Neuronal stem cell (in vitro differentiated cells): ENCODE measurements at regions not wholly inside any gene's neighbourhood (a gene's known extent, or its start where the extent isn't known, plus 50 kb on each side); places are given as distances from the start of the nearest gene placed in this dataset.

Experiments used
- DNase-seq: peaks from one replicate; pipeline ENCODE4 v3.0.0-alpha.2; 2013; ENCODE audit warnings: low spot score
- H2AFZ ChIP-seq: one replicate; pipeline ENCODE4 v1.6.1; 2013; ENCODE audit warnings: mild to moderate bottlenecking, low read length, inconsistent platforms
- H2AK5ac ChIP-seq: 2 replicates; pipeline ENCODE4 v1.6.1; 2013; ENCODE audit warnings: low read depth, mild to moderate bottlenecking, inconsistent platforms, low read length, moderate library complexity, mixed read lengths
- H2BK120ac ChIP-seq: 2 replicates; pipeline ENCODE4 v1.6.1; 2013; ENCODE audit warnings: low read depth, mild to moderate bottlenecking, inconsistent platforms, low read length, moderate library complexity, mixed read lengths
- H2BK12ac ChIP-seq: one replicate; pipeline ENCODE4 v1.6.1; 2013; ENCODE audit warnings: low read length, inconsistent platforms
- H2BK15ac ChIP-seq: 2 replicates; pipeline ENCODE4 v1.6.1; 2013; ENCODE audit warnings: mild to moderate bottlenecking, low read length, inconsistent platforms, mixed read lengths
- H2BK5ac ChIP-seq: one replicate; pipeline ENCODE4 v1.6.1; 2013; ENCODE audit warnings: inconsistent platforms, mild to moderate bottlenecking, low read length, moderate library complexity
- H3K14ac ChIP-seq: one replicate; pipeline ENCODE4 v1.6.1; 2013; ENCODE audit warnings: low read length, inconsistent platforms
- H3K18ac ChIP-seq: 2 replicates; pipeline ENCODE4 v1.6.1; 2013; ENCODE audit warnings: low read length, inconsistent platforms
- H3K23ac ChIP-seq: 2 replicates; pipeline ENCODE4 v1.6.1; 2013; ENCODE audit warnings: low read depth, mild to moderate bottlenecking, mixed read lengths, low read length, inconsistent platforms; ENCODE audit not compliant: poor library complexity
- H3K27ac ChIP-seq: replicated peaks from 3 replicates; pipeline ENCODE4 v1.5.1; 2013; ENCODE audit warnings: low read length, inconsistent platforms
- H3K27me3 ChIP-seq, 3 experiments: 2 replicates each; pipeline ENCODE4 v1.6.1; 2013; ENCODE audit warnings: low read length in 3 of 3, mild to moderate bottlenecking in 2 of 3, inconsistent platforms in 1 of 3, low read depth in 1 of 3, mixed read lengths in 1 of 3, moderate library complexity in 1 of 3; ENCODE audit not compliant: control insufficient read depth in 3 of 3, insufficient read depth in 3 of 3
- H3K36me3 ChIP-seq, 2 donors: replicated peaks in 1 of 2; 2 replicates each; pipeline ENCODE4 v1.6.1; 2013; ENCODE audit warnings: low read length in 2 of 2; ENCODE audit not compliant: control insufficient read depth in 2 of 2, insufficient read depth in 2 of 2
- H3K4ac ChIP-seq: 2 replicates; pipeline ENCODE4 v1.6.1; 2013; ENCODE audit warnings: inconsistent platforms, mild to moderate bottlenecking, low read length, moderate library complexity
- H3K4me1 ChIP-seq, 2 donors: 1 replicate in 1 of 2; 2 replicates in 1 of 2; pipeline ENCODE4 v1.6.1; 2013; ENCODE audit warnings: low read length in 2 of 2, low read depth in 1 of 2; ENCODE audit not compliant: control insufficient read depth in 2 of 2, insufficient read depth in 1 of 2
- H3K4me2 ChIP-seq: one replicate; pipeline ENCODE4 v1.6.1; 2013; ENCODE audit warnings: mild to moderate bottlenecking, low read length, inconsistent platforms; ENCODE audit not compliant: insufficient read depth, poor library complexity, severe bottlenecking
- H3K4me3 ChIP-seq, 2 donors: 2 replicates each; pipeline ENCODE4 v1.5.1; 2013; ENCODE audit warnings: low read length in 2 of 2, mild to moderate bottlenecking in 2 of 2, inconsistent platforms in 1 of 2, moderate library complexity in 1 of 2
- H3K79me1 ChIP-seq: one replicate; pipeline ENCODE4 v1.6.1; 2013; ENCODE audit warnings: low read depth, mild to moderate bottlenecking, inconsistent platforms, low read length, moderate library complexity
- H3K9ac ChIP-seq: one replicate; pipeline ENCODE4 v1.6.1; 2013; ENCODE audit warnings: mild to moderate bottlenecking, low read depth, low read length, inconsistent platforms; ENCODE audit not compliant: poor library complexity
- H3K9me3 ChIP-seq, 2 donors: replicated peaks in 1 of 2; 2 replicates each; pipeline versions ENCODE3 to v1.6.1; 2013; ENCODE audit warnings: low read length in 2 of 2, mild to moderate bottlenecking in 2 of 2, inconsistent platforms in 1 of 2, low read depth in 1 of 2, mixed read lengths in 1 of 2, moderate library complexity in 1 of 2; ENCODE audit not compliant: control insufficient read depth in 2 of 2, insufficient read depth in 1 of 2
- H4K8ac ChIP-seq: one replicate; pipeline ENCODE4 v1.6.1; 2013; ENCODE audit warnings: low read depth, mild to moderate bottlenecking, inconsistent platforms, low read length, moderate library complexity
- H4K91ac ChIP-seq: one replicate; pipeline ENCODE4 v1.6.1; 2013; ENCODE audit warnings: low read length, low read depth, mild to moderate bottlenecking, inconsistent platforms; ENCODE audit not compliant: poor library complexity
- WGBS, 2 donors: extraction: QIAGEN DNeasy Blood & Tissue Kit; methylation state at CpG; one replicate each; pipeline ENCODE4 v1.1.7; 2013; ENCODE audit warnings: missing lambda C conversion rate in 2 of 2, mixed read lengths in 1 of 2; ENCODE audit not compliant: insufficient read length in 2 of 2, insufficient replicate concordance in 1 of 2; ENCODE audit errors: extremely low coverage in 2 of 2; 5-methylcytosine and 5-hydroxymethylcytosine counted together

GRCh38 chr2:139814458-139814857 is 1034.3 kb upstream of the NXPH2 start:
- H3K23ac ChIP-seq, result no peak overlapping the region
- no peak overlapping the region for H3K4me2 ChIP-seq
- no peaks in the 10 kb centered on the region for H3K4me1 ChIP-seq
- H3K4me3 ChIP-seq, result no peak overlapping the region
- no peak overlapping the region for H3K14ac ChIP-seq
- no peak overlapping the region for H4K91ac ChIP-seq
- H2BK15ac ChIP-seq, result no peak overlapping the region
- no peaks in the 10 kb centered on the region for H3K9me3 ChIP-seq
- no CpG with 5 or more reads among the region's 2 CpGs for WGBS, 2 donors
- no peak overlapping the region for H2AFZ ChIP-seq
- no peaks in the 10 kb centered on the region for H3K79me1 ChIP-seq
- no peak overlapping the region for H2AK5ac ChIP-seq
- H2BK12ac ChIP-seq, result no peak overlapping the region
- H2BK5ac ChIP-seq, result no peak overlapping the region
- no peak overlapping the region for H3K9ac ChIP-seq
- H3K4ac ChIP-seq, result no peak overlapping the region
- H3K18ac ChIP-seq, result no peak overlapping the region
- no peak overlapping the region for H3K27ac ChIP-seq
- H3K36me3 ChIP-seq, result no peaks in the 10 kb centered on the region
- no peaks in the 10 kb centered on the region for H3K27me3 ChIP-seq
- no peak overlapping the region for H4K8ac ChIP-seq
- no peak overlapping the region for H2BK120ac ChIP-seq
- no peak for DNase-seq

GRCh38 chr2:139813340-139813739 is 1033.2 kb upstream of the NXPH2 start:
- H3K9ac ChIP-seq, result no peak overlapping the region
- no peak overlapping the region for H3K4me2 ChIP-seq
- DNase-seq, result no peak
- H2BK5ac ChIP-seq, result no peak overlapping the region
- no peak overlapping the region for H3K18ac ChIP-seq
- H3K23ac ChIP-seq, result no peak overlapping the region
- no peaks in the 10 kb centered on the region for H3K79me1 ChIP-seq
- no peak overlapping the region for H4K8ac ChIP-seq
- H3K36me3 ChIP-seq, result no peaks in the 10 kb centered on the region
- no peak overlapping the region for H3K27ac ChIP-seq
- H2AFZ ChIP-seq, result no peak overlapping the region
- WGBS, 2 donors, result no CpG with 5 or more reads among the region's 2 CpGs
- H2BK120ac ChIP-seq, result no peak overlapping the region
- H3K4me1 ChIP-seq, result no peaks in the 10 kb centered on the region
- H3K14ac ChIP-seq, result no peak overlapping the region
- no peak overlapping the region for H4K91ac ChIP-seq
- no peak overlapping the region for H3K4me3 ChIP-seq
- no peak overlapping the region for H2BK15ac ChIP-seq
- no peak overlapping the region for H2AK5ac ChIP-seq
- H3K27me3 ChIP-seq, result no peaks in the 10 kb centered on the region
- H3K9me3 ChIP-seq, result no peaks in the 10 kb centered on the region
- H3K4ac ChIP-seq, result no peak overlapping the region
- no peak overlapping the region for H2BK12ac ChIP-seq

DNA sequence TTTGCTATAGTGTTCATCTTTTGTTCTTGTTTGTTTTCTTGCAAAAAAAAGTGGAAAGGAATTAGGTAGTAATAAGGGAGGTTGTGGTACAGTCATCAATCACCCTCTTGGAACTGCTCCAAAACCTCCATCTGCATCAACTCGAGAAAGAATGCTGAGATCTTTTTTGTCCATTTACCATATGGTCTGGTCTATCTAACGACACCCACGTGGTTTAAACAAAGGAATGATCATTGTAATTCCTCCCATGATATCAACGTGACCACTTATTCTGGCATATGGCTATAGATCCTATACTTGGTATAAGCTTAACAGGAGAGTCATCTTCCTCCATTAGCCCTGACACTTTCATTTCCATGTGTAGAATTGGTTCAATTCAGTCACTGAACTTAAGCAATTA is 1025.3 kb upstream of the NXPH2 start:
- H3K27ac ChIP-seq, result no peak overlapping the region
- H3K36me3 ChIP-seq, result no peaks in the 10 kb centered on the region
- no peak overlapping the region for H2BK5ac ChIP-seq
- H2BK15ac ChIP-seq, result no peak overlapping the region
- H3K18ac ChIP-seq, result no peak overlapping the region
- H2BK12ac ChIP-seq, result no peak overlapping the region
- H3K4me2 ChIP-seq, result no peak overlapping the region
- H3K9ac ChIP-seq, result no peak overlapping the region
- no peaks in the 10 kb centered on the region for H3K79me1 ChIP-seq
- H4K91ac ChIP-seq, result no peak overlapping the region
- no peak for DNase-seq
- H3K27me3 ChIP-seq, result no peaks in the 10 kb centered on the region
- H3K4me3 ChIP-seq, result no peak overlapping the region
- no peak overlapping the region for H3K4ac ChIP-seq
- no peak overlapping the region for H4K8ac ChIP-seq
- no peak overlapping the region for H3K14ac ChIP-seq
- H3K9me3 ChIP-seq, result no peaks in the 10 kb centered on the region
- no peak overlapping the region for H2AFZ ChIP-seq
- H2AK5ac ChIP-seq, result no peak overlapping the region
- WGBS, 2 donors, result no CpG with 5 or more reads among the region's 4 CpGs
- H3K4me1 ChIP-seq, result no peaks in the 10 kb centered on the region
- H2BK120ac ChIP-seq, result no peak overlapping the region
- H3K23ac ChIP-seq, result no peak overlapping the region

GRCh38 chr2:139798391-139798790 is 1018.2 kb upstream of the NXPH2 start:
- no CpG with 5 or more reads among the region's 2 CpGs for WGBS, 2 donors
- Histone ChIP-seq H3K79me1 (no peaks in the 10 kb centered on the region), H3K9ac (no peak overlapping the region), H3K23ac (no peak overlapping the region), H3K4me3 (no peak overlapping the region), H3K4me2 (no peak overlapping the region), H2BK15ac (no peak overlapping the region), H2BK12ac (no peak overlapping the region), H2AFZ (no peak overlapping the region), H3K27me3 (no peaks in the 10 kb centered on the region), H4K91ac (no peak overlapping the region), H2AK5ac (no peak overlapping the region), H3K14ac (no peak overlapping the region), H3K4ac (no peak overlapping the region), H3K4me1 (no peaks in the 10 kb centered on the region), H2BK5ac (no peak overlapping the region), H3K18ac (no peak overlapping the region), H3K9me3 (no peaks in the 10 kb centered on the region), H3K36me3 (no peaks in the 10 kb centered on the region), H2BK120ac (no peak overlapping the region), H3K27ac (no peak overlapping the region), H4K8ac (no peak overlapping the region)
- DNase-seq, result no peak
